ENCODE measurements at regions not wholly inside any gene's neighbourhood (a gene's known extent, or its start where the extent isn't known, plus 50 kb on each side); places are given as distances from the start of the nearest gene placed in this dataset.

- H3K4me3 ChIP-seq (ENCODE audit: control insufficient read depth in 1 of 7, extremely low read depth in 1 of 7, insufficient read depth in 4 of 7, low read depth in 2 of 7, low read length in 6 of 7) = no peak overlapping the region
- no peaks in the 10 kb centered on the region for H3K4me1 ChIP-seq (ENCODE audit: control extremely low read depth in 1 of 4, control insufficient read depth in 4 of 4, insufficient read depth in 4 of 4, low read length in 3 of 4)
- peak in 1 of 3 donors; percentile 1 for DNase-seq
- H3K9me3 ChIP-seq (ENCODE audit: control extremely low read depth in 1 of 5, control insufficient read depth in 4 of 5, insufficient read depth in 2 of 5, low read depth in 1 of 5, low read length in 4 of 5) = no peaks in the 10 kb centered on the region
- WGBS (ENCODE audit: insufficient coverage) = 92% methylated on average over 5 of the region's 5 CpGs
- H3K27ac ChIP-seq (ENCODE audit: insufficient read depth in 1 of 2, low read depth in 1 of 2, low read length in 2 of 2, poor library complexity in 1 of 2, severe bottlenecking in 2 of 2) = no peak overlapping the region
- ChIA-PET CTCF (no interaction called here), POLR2A (no interaction called here)
- no peaks in the 10 kb centered on the region for H3K36me3 ChIP-seq (ENCODE audit: control insufficient read depth in 4 of 4, insufficient read depth in 4 of 4, low read length in 3 of 4)
- H3K27me3 ChIP-seq (replicated peaks in 2 of 5; ENCODE audit: control insufficient read depth in 4 of 5, insufficient read depth in 5 of 5, low read length in 4 of 5) = no peaks in the 10 kb centered on the region
These were observed 1138.6 kb upstream of the SORCS1 start for GRCh38 chr10:108303149-108303548.

- H3K4me3 ChIP-seq (ENCODE audit: control insufficient read depth in 1 of 7, extremely low read depth in 1 of 7, insufficient read depth in 4 of 7, low read depth in 2 of 7, low read length in 6 of 7) = no peak overlapping the region
- H3K36me3 ChIP-seq (ENCODE audit: control insufficient read depth in 4 of 4, insufficient read depth in 4 of 4, low read length in 3 of 4) = no peaks in the 10 kb centered on the region
- WGBS (ENCODE audit: insufficient coverage) = 94% methylated on average over 2 of the region's 3 CpGs
- no peak overlapping the region for H3K27ac ChIP-seq (ENCODE audit: insufficient read depth in 1 of 2, low read depth in 1 of 2, low read length in 2 of 2, poor library complexity in 1 of 2, severe bottlenecking in 2 of 2)
- no peaks in the 10 kb centered on the region for H3K27me3 ChIP-seq (replicated peaks in 2 of 5; ENCODE audit: control insufficient read depth in 4 of 5, insufficient read depth in 5 of 5, low read length in 4 of 5)
- ChIA-PET POLR2A (no interaction called here), CTCF (no interaction called here)
- no peaks in the 10 kb centered on the region for H3K9me3 ChIP-seq (ENCODE audit: control extremely low read depth in 1 of 5, control insufficient read depth in 4 of 5, insufficient read depth in 2 of 5, low read depth in 1 of 5, low read length in 4 of 5)
- no peaks in the 10 kb centered on the region for H3K4me1 ChIP-seq (ENCODE audit: control extremely low read depth in 1 of 4, control insufficient read depth in 4 of 4, insufficient read depth in 4 of 4, low read length in 3 of 4)
- no peak for DNase-seq
These were observed 1136.5 kb upstream of the SORCS1 start for GRCh38 chr10:108301002-108301401.

DNA sequence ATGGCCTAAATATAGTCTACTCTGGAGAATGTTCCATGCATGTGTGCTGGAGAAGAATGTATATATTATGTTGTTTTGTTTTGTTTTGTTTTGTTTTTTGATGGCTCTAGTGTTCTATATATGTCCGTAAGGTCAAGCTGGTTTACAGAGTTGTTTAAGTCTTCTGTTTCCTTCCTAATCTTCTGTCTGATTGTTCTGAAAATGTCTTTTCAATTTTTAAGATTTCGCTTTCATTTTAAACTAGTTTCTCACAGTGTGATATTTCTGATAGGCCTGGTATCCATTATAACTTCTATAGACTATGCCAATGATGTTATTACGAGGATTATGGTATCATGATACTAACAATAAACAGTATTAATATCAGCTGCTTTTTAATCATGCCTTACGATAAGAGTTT lies 1126.3 kb upstream of the SORCS1 start:
- WGBS (ENCODE audit: insufficient coverage) = 90% methylated on average over 2 of the region's 4 CpGs
- Histone ChIP-seq H3K36me3 (ENCODE audit: control insufficient read depth in 4 of 4, insufficient read depth in 4 of 4, low read length in 3 of 4) (no peaks in the 10 kb centered on the region), H3K4me1 (ENCODE audit: control extremely low read depth in 1 of 4, control insufficient read depth in 4 of 4, insufficient read depth in 4 of 4, low read length in 3 of 4) (no peaks in the 10 kb centered on the region), H3K27me3 (replicated peaks in 2 of 5; ENCODE audit: control insufficient read depth in 4 of 5, insufficient read depth in 5 of 5, low read length in 4 of 5) (no peaks in the 10 kb centered on the region), H3K27ac (ENCODE audit: insufficient read depth in 1 of 2, low read depth in 1 of 2, low read length in 2 of 2, poor library complexity in 1 of 2, severe bottlenecking in 2 of 2) (no peak overlapping the region), H3K4me3 (ENCODE audit: control insufficient read depth in 1 of 7, extremely low read depth in 1 of 7, insufficient read depth in 4 of 7, low read depth in 2 of 7, low read length in 6 of 7) (no peak overlapping the region), H3K9me3 (ENCODE audit: control extremely low read depth in 1 of 5, control insufficient read depth in 4 of 5, insufficient read depth in 2 of 5, low read depth in 1 of 5, low read length in 4 of 5) (peaks cover 0 to 7% (median 0%) of the 10 kb centered on the region in 5 experiments)
- DNase-seq = no peak
- ChIA-PET POLR2A (no interaction called here), CTCF (no interaction called here)

DNA sequence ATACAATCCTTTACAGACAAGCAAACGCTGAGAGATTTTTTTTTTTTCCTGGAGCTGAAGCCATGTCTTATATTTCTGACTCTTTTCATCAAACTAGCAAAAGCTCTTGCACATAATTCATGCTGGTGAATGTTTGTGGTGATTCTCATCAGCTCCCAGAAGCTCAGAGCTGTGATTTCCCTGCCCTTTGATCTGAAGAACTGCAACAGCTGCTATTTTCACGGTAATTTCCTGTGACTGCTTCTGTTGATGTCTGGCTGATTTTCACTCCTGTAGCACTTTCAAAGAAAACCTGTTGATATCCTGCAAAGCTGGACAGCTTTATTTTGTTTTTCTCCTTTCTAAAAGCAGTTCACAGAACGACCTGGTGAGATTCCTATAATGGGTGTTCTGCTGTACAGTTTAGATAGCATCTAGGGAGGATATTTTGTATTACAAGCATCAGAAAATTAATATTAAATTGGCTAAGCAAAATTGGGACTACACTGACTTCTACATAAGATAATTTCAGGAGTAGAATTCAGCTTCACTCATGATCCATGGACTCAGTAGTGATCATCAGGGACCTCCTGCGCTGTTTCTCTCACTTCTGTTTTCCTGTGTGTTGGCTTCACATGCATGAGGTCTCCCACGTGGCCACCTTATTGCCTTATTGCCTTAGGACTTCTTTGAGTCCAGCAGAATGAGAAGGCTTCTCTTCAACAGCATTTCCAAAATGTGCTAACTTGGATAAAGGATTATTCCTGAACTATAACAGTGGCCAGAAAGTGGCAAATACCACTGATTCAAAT lies 1111.6 kb upstream of the SORCS1 start:
- CTCF ChIA-PET = no interaction called here
- 83% methylated on average over 3 of the region's 5 CpGs for WGBS (ENCODE audit: insufficient coverage)
- Histone ChIP-seq H3K27me3 (replicated peaks in 2 of 5; ENCODE audit: control insufficient read depth in 4 of 5, insufficient read depth in 5 of 5, low read length in 4 of 5) (no peaks in the 10 kb centered on the region), H3K4me3 (ENCODE audit: control insufficient read depth in 1 of 7, extremely low read depth in 1 of 7, insufficient read depth in 4 of 7, low read depth in 2 of 7, low read length in 6 of 7) (no peak overlapping the region), H3K36me3 (ENCODE audit: control insufficient read depth in 4 of 4, insufficient read depth in 4 of 4, low read length in 3 of 4) (no peaks in the 10 kb centered on the region), H3K27ac (ENCODE audit: insufficient read depth in 1 of 2, low read depth in 1 of 2, low read length in 2 of 2, poor library complexity in 1 of 2, severe bottlenecking in 2 of 2) (no peak overlapping the region), H3K9me3 (ENCODE audit: control extremely low read depth in 1 of 5, control insufficient read depth in 4 of 5, insufficient read depth in 2 of 5, low read depth in 1 of 5, low read length in 4 of 5) (peaks cover 0 to 3% (median 0%) of the 10 kb centered on the region in 5 experiments), H3K4me1 (ENCODE audit: control extremely low read depth in 1 of 4, control insufficient read depth in 4 of 4, insufficient read depth in 4 of 4, low read length in 3 of 4) (no peaks in the 10 kb centered on the region)
- no peak for DNase-seq
- POLR2A ChIA-PET = no interaction called here

- Histone ChIP-seq H3K4me3 (ENCODE audit: control insufficient read depth in 1 of 7, extremely low read depth in 1 of 7, insufficient read depth in 4 of 7, low read depth in 2 of 7, low read length in 6 of 7) (no peak overlapping the region), H3K27me3 (replicated peaks in 2 of 5; ENCODE audit: control insufficient read depth in 4 of 5, insufficient read depth in 5 of 5, low read length in 4 of 5) (peaks cover 0 to 2% (median 0%) of the 10 kb centered on the region in 5 experiments), H3K9me3 (ENCODE audit: control extremely low read depth in 1 of 5, control insufficient read depth in 4 of 5, insufficient read depth in 2 of 5, low read depth in 1 of 5, low read length in 4 of 5) (no peaks in the 10 kb centered on the region), H3K4me1 (ENCODE audit: control extremely low read depth in 1 of 4, control insufficient read depth in 4 of 4, insufficient read depth in 4 of 4, low read length in 3 of 4) (no peaks in the 10 kb centered on the region), H3K36me3 (ENCODE audit: control insufficient read depth in 4 of 4, insufficient read depth in 4 of 4, low read length in 3 of 4) (no peaks in the 10 kb centered on the region), H3K27ac (ENCODE audit: insufficient read depth in 1 of 2, low read depth in 1 of 2, low read length in 2 of 2, poor library complexity in 1 of 2, severe bottlenecking in 2 of 2) (no peak overlapping the region)
- 100% methylated on average over 1 of the region's 3 CpGs for WGBS (ENCODE audit: insufficient coverage)
- CTCF ChIA-PET = no interaction called here
- POLR2A ChIA-PET = no interaction called here
- no peak for DNase-seq
These were observed 1095.9 kb upstream of the SORCS1 start for GRCh38 chr10:108260383-108260906.

DNA sequence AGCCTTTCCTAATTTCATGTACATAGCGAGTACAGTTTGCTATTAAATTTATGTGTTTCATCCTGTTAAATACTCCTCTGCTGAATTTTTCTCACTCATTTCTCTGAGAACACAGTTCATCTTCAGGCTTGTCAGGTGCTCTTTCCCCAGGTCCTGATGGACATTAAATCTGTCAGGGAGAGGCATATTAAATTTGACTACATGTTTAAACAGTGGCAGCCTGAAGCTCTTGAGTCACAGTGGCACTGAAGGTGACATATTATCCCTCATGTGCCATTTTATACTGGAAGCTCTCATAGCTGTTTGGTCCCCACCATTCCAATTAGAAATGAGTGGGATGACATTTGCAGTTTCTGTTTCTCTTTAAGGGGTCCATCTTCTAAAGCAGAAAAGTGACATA lies 1089.6 kb upstream of the SORCS1 start:
- Histone ChIP-seq H3K9me3 (ENCODE audit: control extremely low read depth in 1 of 5, control insufficient read depth in 4 of 5, insufficient read depth in 2 of 5, low read depth in 1 of 5, low read length in 4 of 5) (peaks cover 0 to 4% (median 0%) of the 10 kb centered on the region in 5 experiments), H3K4me1 (ENCODE audit: control extremely low read depth in 1 of 4, control insufficient read depth in 4 of 4, insufficient read depth in 4 of 4, low read length in 3 of 4) (peaks cover 0 to 16% (median 5%) of the 10 kb centered on the region in 4 experiments), H3K27ac (ENCODE audit: insufficient read depth in 1 of 2, low read depth in 1 of 2, low read length in 2 of 2, poor library complexity in 1 of 2, severe bottlenecking in 2 of 2) (no peak overlapping the region), H3K27me3 (replicated peaks in 2 of 5; ENCODE audit: control insufficient read depth in 4 of 5, insufficient read depth in 5 of 5, low read length in 4 of 5) (no peaks in the 10 kb centered on the region), H3K36me3 (ENCODE audit: control insufficient read depth in 4 of 4, insufficient read depth in 4 of 4, low read length in 3 of 4) (no peaks in the 10 kb centered on the region), H3K4me3 (ENCODE audit: control insufficient read depth in 1 of 7, extremely low read depth in 1 of 7, insufficient read depth in 4 of 7, low read depth in 2 of 7, low read length in 6 of 7) (no peak overlapping the region)
- no CpG with 5 or more reads among the region's 1 CpG for WGBS (ENCODE audit: insufficient coverage)
- ChIA-PET CTCF (no interaction called here), POLR2A (no interaction called here)
- DNase-seq = no peak

- no peak for DNase-seq
- H3K4me3 ChIP-seq (ENCODE audit: control insufficient read depth in 1 of 7, extremely low read depth in 1 of 7, insufficient read depth in 4 of 7, low read depth in 2 of 7, low read length in 6 of 7) = no peak overlapping the region
- H3K27me3 ChIP-seq (replicated peaks in 2 of 5; ENCODE audit: control insufficient read depth in 4 of 5, insufficient read depth in 5 of 5, low read length in 4 of 5) = no peaks in the 10 kb centered on the region
- H3K9me3 ChIP-seq (ENCODE audit: control extremely low read depth in 1 of 5, control insufficient read depth in 4 of 5, insufficient read depth in 2 of 5, low read depth in 1 of 5, low read length in 4 of 5) = peaks cover 0 to 15% (median 0%) of the 10 kb centered on the region in 5 experiments
- H3K27ac ChIP-seq (ENCODE audit: insufficient read depth in 1 of 2, low read depth in 1 of 2, low read length in 2 of 2, poor library complexity in 1 of 2, severe bottlenecking in 2 of 2) = no peak overlapping the region
- H3K4me1 ChIP-seq (ENCODE audit: control extremely low read depth in 1 of 4, control insufficient read depth in 4 of 4, insufficient read depth in 4 of 4, low read length in 3 of 4) = peaks cover 0 to 16% (median 5%) of the 10 kb centered on the region in 4 experiments
- POLR2A ChIA-PET = no interaction called here
- CTCF ChIA-PET = interaction anchor here (1.0 kb wide), 1 partner anchor 11 kb away, joined by 3 read pairs; no protein-coding TSS in a partner anchor
- no peaks in the 10 kb centered on the region for H3K36me3 ChIP-seq (ENCODE audit: control insufficient read depth in 4 of 4, insufficient read depth in 4 of 4, low read length in 3 of 4)
These were observed 1088.3 kb upstream of the SORCS1 start for GRCh38 chr10:108252771-108253170.

Measured in common myeloid progenitor, CD34-positive (primary cell).